Renal cortex interstitium (tissue), 11 donors: ENCODE measurements at regions not wholly inside any gene's neighbourhood (a gene's known extent, or its start where the extent isn't known, plus 50 kb on each side); places are given as distances from the start of the nearest gene placed in this dataset.

Experiments
- DNase-seq, 11 donors: peaks; one replicate each; pipeline ENCODE4 v3.0.0-alpha.2; 2013; ENCODE audit warnings: low read depth in 9 of 11, low spot score in 4 of 11; ENCODE audit errors: extremely low read depth in 1 of 11

GRCh38 chr3:164221297-164221696 is 857.0 kb downstream of the SI start:
- DNase-seq = no peak

GRCh38 chr3:164209363-164209762 is 868.9 kb downstream of the SI start:
- DNase-seq = no peak

GRCh38 chr3:164208821-164209220 is 869.5 kb downstream of the SI start:
- DNase-seq = no peak

- DNase-seq = no peak
Observed at GRCh38 chr3:164208048-164208447, 870.2 kb downstream of the SI start.

GRCh38 chr3:164200053-164200823 is 878.1 kb downstream of the SI start:
- DNase-seq = no peak

GRCh38 chr3:164196477-164196876 is 881.8 kb downstream of the SI start:
- no peak for DNase-seq

GRCh38 chr3:164194842-164195241 is 883.5 kb downstream of the SI start:
- DNase-seq = no peak

- no peak for DNase-seq
Observed at GRCh38 chr3:164192974-164193373, 885.3 kb downstream of the SI start.

GRCh38 chr3:164190566-164190965 is 887.7 kb downstream of the SI start:
- no peak for DNase-seq

- no peak for DNase-seq
Observed at GRCh38 chr3:164186095-164186494, 892.2 kb downstream of the SI start.

- DNase-seq = no peak
Observed at GRCh38 chr3:164179110-164179774, 899.1 kb downstream of the SI start.

- no peak for DNase-seq
Observed at GRCh38 chr3:164174059-164174458, 904.2 kb downstream of the SI start.

GRCh38 chr3:164155400-164155799 is 922.9 kb downstream of the SI start:
- no peak for DNase-seq

GRCh38 chr3:164144824-164145223 is 933.5 kb downstream of the SI start:
- no peak for DNase-seq

GRCh38 chr3:164132878-164133277 is 945.4 kb downstream of the SI start:
- DNase-seq = no peak

GRCh38 chr3:164113371-164114332 is 964.6 kb downstream of the SI start:
- DNase-seq = no peak

- DNase-seq = no peak
Observed at GRCh38 chr3:164096352-164096751, 981.9 kb downstream of the SI start.

- DNase-seq = no peak
Observed at GRCh38 chr3:164095949-164096348, 982.3 kb downstream of the SI start.

- DNase-seq = no peak
Observed at GRCh38 chr3:164095279-164095678, 983.0 kb downstream of the SI start.

- no peak for DNase-seq
Observed at GRCh38 chr3:164094546-164094945, 983.8 kb downstream of the SI start.
